CD8-positive, alpha-beta memory T cell (primary cell): ENCODE measurements at regions not wholly inside any gene's neighbourhood (a gene's known extent, or its start where the extent isn't known, plus 50 kb on each side); places are given as distances from the start of the nearest gene placed in this dataset.
A peak's percentile ranks its signal among the peaks of the same experiment; 100 is the strongest.
"Not testable (repeated sequence)": the region's sequence is repeated elsewhere in the genome, so short reads cannot be mapped to it uniquely, and the experiment has no call there.

ENCODE experiments used
- CTCF ChIA-PET: fragments of 350-600 bp; sonication (Branson Sonifier 250); formaldehyde crosslinking; loops from one replicate; lab custom pipeline; 2021; ENCODE audit warnings: antibody characterized with exemption; lab: Charles Lee
- POLR2A ChIA-PET: fragments of 350-600 bp; sonication (Branson Sonifier 250); formaldehyde crosslinking; loops from one replicate; lab custom pipeline; 2021; ENCODE audit warnings: antibody characterized with exemption; lab: Charles Lee
- DNase-seq, 5 donors: peaks; one replicate each; pipeline versions ENCODE4 v3.0.0 to v3.0.0-alpha.2; 2020 to 2022; ENCODE audit warnings: mixed read lengths in 1 of 5
- H3K27ac ChIP-seq: one replicate; pipeline ENCODE4 v1.7.0; 2013; ENCODE audit warnings: low read depth, mild to moderate bottlenecking, low read length, moderate library complexity
- H3K27me3 ChIP-seq: 2 replicates; pipeline ENCODE4 v1.7.0; 2013; ENCODE audit warnings: low read length, mild to moderate bottlenecking; ENCODE audit not compliant: insufficient read depth, poor library complexity, severe bottlenecking
- H3K36me3 ChIP-seq: 2 replicates; pipeline ENCODE4 v1.7.0; 2013; ENCODE audit warnings: mild to moderate bottlenecking, low read length, moderate library complexity; ENCODE audit not compliant: insufficient read depth
- H3K4me1 ChIP-seq: 2 replicates; pipeline ENCODE4 v1.7.0; 2013; ENCODE audit warnings: mild to moderate bottlenecking, low read length, moderate library complexity; ENCODE audit not compliant: insufficient read depth
- H3K4me3 ChIP-seq: 2 replicates; pipeline ENCODE4 v1.7.0; 2013; ENCODE audit warnings: mild to moderate bottlenecking, low read length
- H3K9me3 ChIP-seq: 2 replicates; pipeline ENCODE4 v1.7.0; 2013; ENCODE audit warnings: mild to moderate bottlenecking, low read length
- H3K27ac Mint-ChIP-seq, 8 donors: one replicate each; pipeline ENCODE4 v1.8.0; 2020 to 2021; ENCODE audit warnings: mixed read lengths in 8 of 8, mild to moderate bottlenecking in 6 of 8, inconsistent platforms in 3 of 8, moderate library complexity in 3 of 8
- H3K27me3 Mint-ChIP-seq, 2 donors: one replicate each; pipeline ENCODE4 v1.8.0; 2020 to 2021; ENCODE audit warnings: mixed read lengths in 2 of 2, mild to moderate bottlenecking in 1 of 2, moderate library complexity in 1 of 2
- H3K36me3 Mint-ChIP-seq, 3 donors: one replicate each; pipeline ENCODE4 v1.8.0; 2020 to 2021; ENCODE audit warnings: mixed read lengths in 3 of 3, inconsistent platforms in 1 of 3, mild to moderate bottlenecking in 1 of 3
- H3K4me1 Mint-ChIP-seq, 3 donors: one replicate each; pipeline ENCODE4 v1.8.0; 2020 to 2021; ENCODE audit warnings: mixed read lengths in 3 of 3, inconsistent platforms in 1 of 3, mild to moderate bottlenecking in 1 of 3
- H3K4me3 Mint-ChIP-seq, 7 donors: one replicate each; pipeline ENCODE4 v1.8.0; 2020 to 2021; ENCODE audit warnings: mixed read lengths in 7 of 7, mild to moderate bottlenecking in 6 of 7, moderate library complexity in 4 of 7, inconsistent platforms in 2 of 7
- H3K9me3 Mint-ChIP-seq, 5 donors: one replicate each; pipeline ENCODE4 v1.8.0; 2020 to 2022; ENCODE audit warnings: mixed read lengths in 5 of 5, mild to moderate bottlenecking in 3 of 5, moderate library complexity in 2 of 5, inconsistent platforms in 1 of 5

DNA sequence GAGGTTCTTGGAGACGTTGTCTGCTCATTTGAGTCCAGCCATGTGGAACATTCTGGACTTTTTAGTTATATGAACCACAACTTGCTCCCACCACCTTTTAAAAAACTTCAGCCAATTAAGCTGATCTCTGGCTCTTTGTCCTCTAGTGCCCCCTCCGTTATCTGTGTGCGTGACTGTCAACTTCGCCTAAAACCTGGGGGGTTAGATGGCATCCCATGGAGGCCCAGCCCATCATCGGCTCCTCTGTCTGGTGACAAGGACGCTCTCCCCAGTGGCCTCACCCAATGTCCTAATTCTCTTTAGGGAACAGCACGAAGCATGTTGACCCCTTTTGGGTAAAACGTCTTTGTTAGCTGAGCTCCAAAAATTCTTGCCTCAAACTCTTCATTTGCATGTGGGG is 341.0 kb upstream of the TNRC6C start:
- CTCF ChIA-PET, result no interaction called here
- H3K4me3 ChIP-seq, result no peak overlapping the region

GRCh38 chr17:77618173-77618572 is 340.3 kb upstream of the TNRC6C start:
- peaks cover 4 to 8% of the 10 kb centered on the region in 2 donors for H3K27me3 Mint-ChIP-seq
- H3K9me3 Mint-ChIP-seq, result no peaks in the 10 kb centered on the region
- Histone ChIP-seq H3K4me1 (no peaks in the 10 kb centered on the region), H3K9me3 (no peaks in the 10 kb centered on the region), H3K36me3 (no peaks in the 10 kb centered on the region), H3K4me3 (no peak overlapping the region), H3K27ac (no peak overlapping the region), H3K27me3 (no peaks in the 10 kb centered on the region)
- peaks cover 15 to 19% (median 15%) of the 10 kb centered on the region in 3 donors for H3K4me1 Mint-ChIP-seq
- POLR2A ChIA-PET, result no interaction called here
- peak in 1 of 5 donors; percentile 31 for DNase-seq
- peak overlapping the region in 2 of 8 donors; percentile 33 to 36 for H3K27ac Mint-ChIP-seq
- CTCF ChIA-PET, result no interaction called here
- peak overlapping the region in 5 of 7 donors; percentile 8 to 83 (median 17) for H3K4me3 Mint-ChIP-seq
- H3K36me3 Mint-ChIP-seq, result no peaks in the 10 kb centered on the region

More for the DNA sequence above, 341.0 kb upstream of the TNRC6C start:
- H3K9me3 ChIP-seq, result no peaks in the 10 kb centered on the region
- Mint-ChIP-seq H3K36me3 (no peaks in the 10 kb centered on the region), H3K9me3 (no peaks in the 10 kb centered on the region), H3K4me3 (no peak overlapping the region), H3K4me1 (peaks cover 15 to 19% (median 16%) of the 10 kb centered on the region in 3 donors), H3K27ac (no peak overlapping the region), H3K27me3 (peaks cover 4 to 8% of the 10 kb centered on the region in 2 donors)
- no peak for DNase-seq
- POLR2A ChIA-PET, result interaction anchor here (0.5 kb wide), 1 partner anchor 47 kb away, joined by 3 read pairs; no protein-coding TSS in a partner anchor
- no peak overlapping the region for H3K27ac ChIP-seq
- H3K27me3 ChIP-seq, result no peaks in the 10 kb centered on the region
- H3K36me3 ChIP-seq, result no peaks in the 10 kb centered on the region
- H3K4me1 ChIP-seq, result no peaks in the 10 kb centered on the region

GRCh38 chr17:77618731-77619130 is 339.8 kb upstream of the TNRC6C start:
- H3K4me3 ChIP-seq, result no peak overlapping the region
- ChIA-PET CTCF (interaction anchor here (0.9 kb wide), 1 partner anchor 9 kb away, joined by 3 read pairs; no protein-coding TSS in a partner anchor), POLR2A (no interaction called here)
- DNase-seq, result no peak
- Mint-ChIP-seq H3K27me3 (peaks cover 4 to 8% of the 10 kb centered on the region in 2 donors), H3K9me3 (no peaks in the 10 kb centered on the region), H3K27ac (peak overlapping the region in 2 of 8 donors; percentile 52 to 58), H3K36me3 (no peaks in the 10 kb centered on the region), H3K4me1 (peaks cover 15 to 19% (median 15%) of the 10 kb centered on the region in 3 donors), H3K4me3 (peak overlapping the region in 1 of 7 donors; percentile 17)
- no peaks in the 10 kb centered on the region for H3K4me1 ChIP-seq
- no peaks in the 10 kb centered on the region for H3K36me3 ChIP-seq
- H3K27ac ChIP-seq, result no peak overlapping the region
- H3K27me3 ChIP-seq, result no peaks in the 10 kb centered on the region
- no peaks in the 10 kb centered on the region for H3K9me3 ChIP-seq

GRCh38 chr17:77619326-77619725 is 339.2 kb upstream of the TNRC6C start:
- H3K4me1 ChIP-seq, result no peaks in the 10 kb centered on the region
- Mint-ChIP-seq H3K9me3 (no peaks in the 10 kb centered on the region), H3K4me1 (peaks cover 15 to 19% (median 15%) of the 10 kb centered on the region in 3 donors), H3K36me3 (no peaks in the 10 kb centered on the region), H3K27ac (peak overlapping the region in 1 of 8 donors; percentile 17), H3K27me3 (peaks cover 4 to 8% of the 10 kb centered on the region in 2 donors), H3K4me3 (no peak overlapping the region)
- H3K27ac ChIP-seq, result no peak overlapping the region
- H3K27me3 ChIP-seq, result no peaks in the 10 kb centered on the region
- no peaks in the 10 kb centered on the region for H3K9me3 ChIP-seq
- ChIA-PET CTCF (interaction anchor here (0.9 to 1.0 kb wide), 2 partner anchors 8 to 395 kb away, joined by 3 read pairs; no protein-coding TSS in a partner anchor), POLR2A (no interaction called here)
- no peak for DNase-seq
- no peaks in the 10 kb centered on the region for H3K36me3 ChIP-seq
- H3K4me3 ChIP-seq, result no peak overlapping the region

DNA sequence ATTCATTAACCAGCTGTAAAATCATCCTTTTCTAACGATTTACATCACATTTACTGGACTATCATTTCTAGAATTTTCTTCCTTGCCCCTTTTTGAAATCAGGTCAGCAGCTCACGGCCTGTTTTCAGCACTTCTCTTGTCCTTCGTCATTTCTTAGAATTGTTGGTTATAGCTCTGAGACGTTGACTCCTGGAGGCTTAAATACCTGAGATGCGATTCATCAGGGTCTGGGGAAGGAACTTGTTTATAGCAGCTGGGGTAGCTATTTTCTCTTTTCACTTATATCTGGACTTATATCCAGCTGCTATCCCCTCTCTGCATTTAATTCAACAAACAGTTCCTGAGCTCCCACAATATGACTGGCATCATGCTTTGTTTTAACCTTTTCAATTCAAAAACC is 338.7 kb upstream of the TNRC6C start:
- H3K27ac ChIP-seq, result no peak overlapping the region
- no peaks in the 10 kb centered on the region for H3K9me3 ChIP-seq
- Mint-ChIP-seq H3K27ac (no peak overlapping the region), H3K9me3 (no peaks in the 10 kb centered on the region), H3K4me1 (peaks cover 15 to 19% (median 15%) of the 10 kb centered on the region in 3 donors), H3K36me3 (no peaks in the 10 kb centered on the region), H3K27me3 (peaks cover 4 to 8% of the 10 kb centered on the region in 2 donors), H3K4me3 (no peak overlapping the region)
- H3K4me3 ChIP-seq, result no peak overlapping the region
- POLR2A ChIA-PET, result no interaction called here
- DNase-seq, result no peak
- H3K4me1 ChIP-seq, result no peaks in the 10 kb centered on the region
- no peaks in the 10 kb centered on the region for H3K36me3 ChIP-seq
- no peaks in the 10 kb centered on the region for H3K27me3 ChIP-seq
- CTCF ChIA-PET, result interaction anchor here (1.0 kb wide), 1 partner anchor 394 kb away, joined by 3 read pairs; no protein-coding TSS in a partner anchor

GRCh38 chr17:77620282-77620681 is 338.2 kb upstream of the TNRC6C start:
- Histone ChIP-seq H3K4me3 (no peak overlapping the region), H3K4me1 (no peaks in the 10 kb centered on the region), H3K27me3 (no peaks in the 10 kb centered on the region), H3K9me3 (no peaks in the 10 kb centered on the region), H3K36me3 (no peaks in the 10 kb centered on the region), H3K27ac (no peak overlapping the region)
- H3K36me3 Mint-ChIP-seq, result no peaks in the 10 kb centered on the region
- no peak for DNase-seq
- H3K9me3 Mint-ChIP-seq, result no peaks in the 10 kb centered on the region
- H3K4me3 Mint-ChIP-seq, result no peak overlapping the region
- H3K27ac Mint-ChIP-seq, result peak overlapping the region in 1 of 8 donors; percentile 7
- peaks cover 4 to 8% of the 10 kb centered on the region in 2 donors for H3K27me3 Mint-ChIP-seq
- ChIA-PET CTCF (interaction anchor here (1.0 kb wide), 1 partner anchor 394 kb away, joined by 3 read pairs; no protein-coding TSS in a partner anchor), POLR2A (no interaction called here)
- peaks cover 15 to 19% (median 15%) of the 10 kb centered on the region in 3 donors for H3K4me1 Mint-ChIP-seq

DNA sequence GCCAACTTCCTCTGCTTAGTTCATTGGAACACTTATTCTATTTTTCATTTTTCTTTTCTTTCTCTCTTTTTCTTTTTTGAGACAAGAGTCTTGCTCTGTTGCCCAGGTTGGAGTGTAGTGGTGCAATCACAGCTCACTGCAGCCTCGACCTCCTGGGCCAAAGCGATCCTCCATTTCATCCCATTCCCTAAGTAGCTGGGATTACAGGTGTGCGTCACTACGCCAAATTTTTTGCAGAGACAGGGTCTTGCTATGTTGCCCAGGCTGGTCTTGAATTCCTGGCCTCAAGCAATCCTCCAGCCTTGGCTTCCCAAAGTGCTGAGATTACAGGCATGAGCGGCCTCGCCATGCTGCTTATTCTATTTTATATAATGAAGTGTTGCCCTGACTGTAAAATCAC is 336.4 kb upstream of the TNRC6C start:
- H3K27me3 Mint-ChIP-seq, H3K36me3 Mint-ChIP-seq, H3K36me3 ChIP-seq, H3K4me1 ChIP-seq, H3K27ac Mint-ChIP-seq, H3K27ac ChIP-seq, DNase-seq, H3K9me3 Mint-ChIP-seq, H3K4me3 ChIP-seq, H3K27me3 ChIP-seq, CTCF ChIA-PET, H3K4me3 Mint-ChIP-seq, H3K9me3 ChIP-seq, POLR2A ChIA-PET: not testable (repeated sequence)
- peaks cover 12 to 19% (median 15%) of the 10 kb centered on the region in 3 donors for H3K4me1 Mint-ChIP-seq

DNA sequence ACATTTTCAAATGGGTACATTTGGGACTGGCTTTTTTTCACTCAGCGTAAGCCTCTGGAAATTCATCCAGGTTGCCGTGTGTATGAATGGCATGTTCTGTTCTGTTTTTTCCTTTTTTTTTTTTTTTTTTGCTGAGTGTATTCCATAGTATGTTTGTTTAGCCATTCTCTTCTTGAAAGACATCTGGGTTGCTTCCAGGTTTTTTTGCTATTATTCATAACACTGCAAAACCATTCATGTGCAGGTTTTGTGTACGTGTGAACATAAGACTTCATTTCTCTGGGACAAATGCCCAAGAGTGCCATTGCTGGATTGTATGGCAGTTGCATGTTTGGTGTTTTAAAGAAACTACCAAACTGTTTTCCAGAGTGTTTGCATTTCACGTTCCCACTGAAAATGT is 335.9 kb upstream of the TNRC6C start:
- Histone ChIP-seq H3K36me3 (no peaks in the 10 kb centered on the region), H3K4me1 (no peaks in the 10 kb centered on the region), H3K27ac (no peak overlapping the region), H3K9me3 (no peaks in the 10 kb centered on the region), H3K27me3 (no peaks in the 10 kb centered on the region), H3K4me3 (no peak overlapping the region)
- ChIA-PET CTCF (no interaction called here), POLR2A (no interaction called here)
- Mint-ChIP-seq H3K27ac (no peak overlapping the region), H3K27me3 (peaks cover 2 to 7% of the 10 kb centered on the region in 2 donors), H3K36me3 (peaks cover 0 to 8% (median 0%) of the 10 kb centered on the region in 3 donors), H3K4me3 (no peak overlapping the region), H3K4me1 (peaks cover 12 to 19% (median 15%) of the 10 kb centered on the region in 3 donors), H3K9me3 (peaks cover 0 to 11% (median 8%) of the 10 kb centered on the region in 5 donors)
- DNase-seq, result no peak
